ENCODE measurements at regions not wholly inside any gene's neighbourhood (a gene's known extent, or its start where the extent isn't known, plus 50 kb on each side); places are given as distances from the start of the nearest gene placed in this dataset.
A peak's percentile ranks its signal among the peaks of the same experiment; 100 is the strongest.

- intact Hi-C loops (cut with micrococcal nuclease; ENCODE audit: unreplicated experiment), result no loop called here
- no peaks in the 10 kb centered on the region for H3K9me3 Mint-ChIP-seq (ENCODE audit: low read depth, unreplicated experiment)
- peak overlapping the region; percentile 42 for H3K27ac Mint-ChIP-seq (ENCODE audit: unreplicated experiment)
- no peaks in the 10 kb centered on the region for H3K4me1 Mint-ChIP-seq (ENCODE audit: low read depth, unreplicated experiment)
- CTCF ChIA-PET, result no interaction called here
- H3K36me3 Mint-ChIP-seq (ENCODE audit: insufficient read depth, unreplicated experiment), result no peaks in the 10 kb centered on the region
- peaks cover 43% of the 10 kb centered on the region for H3K27me3 Mint-ChIP-seq (ENCODE audit: unreplicated experiment)
- DNase-seq, result no peak
- no TSS peak for BruUV-seq (replicated peaks)
- H3K4me3 Mint-ChIP-seq (ENCODE audit: low read depth, unreplicated experiment), result no peak overlapping the region
- TF ChIP-seq CTCF (IDR thresholded peaks at IDR 0.05; ENCODE audit: unreplicated experiment), result no peak
Measured at GRCh38 chr17:5747964-5748363, 163.7 kb upstream of the NLRP1 start.

GRCh38 chr17:5753421-5753820, 169.1 kb upstream of the NLRP1 start:
- intact Hi-C loops (cut with micrococcal nuclease; ENCODE audit: unreplicated experiment), result no loop called here
- Mint-ChIP-seq H3K4me3 (ENCODE audit: low read depth, unreplicated experiment) (no peak overlapping the region), H3K27me3 (ENCODE audit: unreplicated experiment) (peaks cover 66% of the 10 kb centered on the region), H3K36me3 (ENCODE audit: insufficient read depth, unreplicated experiment) (no peaks in the 10 kb centered on the region), H3K4me1 (ENCODE audit: low read depth, unreplicated experiment) (no peaks in the 10 kb centered on the region), H3K27ac (ENCODE audit: unreplicated experiment) (no peak overlapping the region), H3K9me3 (ENCODE audit: low read depth, unreplicated experiment) (no peaks in the 10 kb centered on the region)
- no peak for DNase-seq
- TF ChIP-seq CTCF (IDR thresholded peaks at IDR 0.05; ENCODE audit: unreplicated experiment), result no peak
- no TSS peak for BruUV-seq (replicated peaks)
- CTCF ChIA-PET, result no interaction called here

DNA sequence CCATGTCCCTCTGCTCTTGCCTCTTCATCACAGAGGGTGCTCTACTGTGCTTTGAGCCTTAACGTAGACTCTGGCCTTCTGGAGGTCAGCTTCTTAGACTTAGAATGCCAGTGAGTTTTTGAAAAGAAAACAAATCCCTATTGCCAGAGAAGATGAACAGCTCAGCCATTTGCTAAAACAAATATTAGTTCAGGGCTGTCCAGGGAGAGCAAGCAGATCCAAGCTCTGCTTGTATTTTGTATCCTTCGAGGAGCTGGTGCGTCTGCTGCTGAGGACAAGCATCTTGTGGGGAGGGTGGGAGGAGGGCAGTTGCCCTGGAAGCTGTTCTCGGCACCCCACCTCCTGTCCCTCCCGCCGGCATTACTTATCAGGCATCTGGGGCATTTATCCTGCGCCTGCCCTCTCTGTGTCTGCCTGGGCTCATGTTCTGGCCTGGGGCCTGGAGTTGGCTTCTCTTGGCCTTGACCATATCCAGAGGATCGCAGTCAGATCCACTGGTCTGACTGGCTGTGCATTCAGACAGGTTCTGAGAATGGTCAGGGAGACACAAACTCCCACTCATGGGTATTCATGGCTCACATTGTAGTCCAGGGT, 173.1 kb upstream of the NLRP1 start:
- Mint-ChIP-seq H3K4me3 (ENCODE audit: low read depth, unreplicated experiment) (no peak overlapping the region), H3K27ac (ENCODE audit: unreplicated experiment) (no peak overlapping the region), H3K27me3 (ENCODE audit: unreplicated experiment) (peaks cover 52% of the 10 kb centered on the region), H3K9me3 (ENCODE audit: low read depth, unreplicated experiment) (no peaks in the 10 kb centered on the region), H3K4me1 (ENCODE audit: low read depth, unreplicated experiment) (no peaks in the 10 kb centered on the region), H3K36me3 (ENCODE audit: insufficient read depth, unreplicated experiment) (no peaks in the 10 kb centered on the region)
- BruUV-seq (replicated peaks), result no TSS peak
- intact Hi-C loops (cut with micrococcal nuclease; ENCODE audit: unreplicated experiment), result no loop called here
- no peak for DNase-seq
- CTCF ChIA-PET, result no interaction called here
- TF ChIP-seq CTCF (IDR thresholded peaks at IDR 0.05; ENCODE audit: unreplicated experiment), result no peak

DNA sequence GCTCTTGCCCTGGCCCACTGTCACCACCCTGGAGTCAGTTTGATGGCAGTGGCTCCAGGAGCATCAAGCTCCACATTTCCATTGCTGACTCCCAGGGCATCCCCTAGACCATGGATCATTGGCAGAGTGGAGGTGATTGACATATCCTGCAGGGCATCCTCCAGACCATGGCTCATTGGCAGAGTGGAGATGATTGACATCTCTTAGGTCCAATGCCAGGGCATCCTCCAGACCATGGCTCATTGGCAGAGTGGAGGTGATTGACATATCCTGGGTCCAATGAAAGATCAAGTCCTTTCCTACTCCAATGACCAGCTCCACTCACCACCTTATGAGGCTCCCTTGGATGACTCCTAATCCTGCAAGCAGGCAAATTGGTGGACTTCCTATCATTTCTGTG, 174.3 kb upstream of the NLRP1 start:
- Mint-ChIP-seq H3K36me3 (ENCODE audit: insufficient read depth, unreplicated experiment) (no peaks in the 10 kb centered on the region), H3K27me3 (ENCODE audit: unreplicated experiment) (peaks cover 40% of the 10 kb centered on the region), H3K4me3 (ENCODE audit: low read depth, unreplicated experiment) (no peak overlapping the region), H3K27ac (ENCODE audit: unreplicated experiment) (no peak overlapping the region), H3K4me1 (ENCODE audit: low read depth, unreplicated experiment) (no peaks in the 10 kb centered on the region), H3K9me3 (ENCODE audit: low read depth, unreplicated experiment) (no peaks in the 10 kb centered on the region)
- no TSS peak for BruUV-seq (replicated peaks)
- DNase-seq, result peak; percentile 3
- CTCF ChIA-PET, result interaction anchor here (0.8 kb wide), 1 partner anchor 314 kb away, joined by 4 read pairs; no protein-coding TSS in a partner anchor
- no peak for TF ChIP-seq CTCF (IDR thresholded peaks at IDR 0.05; ENCODE audit: unreplicated experiment)
- intact Hi-C loops (cut with micrococcal nuclease; ENCODE audit: unreplicated experiment), result no loop called here
